B cell (primary cell): ENCODE measurements at regions not wholly inside any gene's neighbourhood (a gene's known extent, or its start where the extent isn't known, plus 50 kb on each side); places are given as distances from the start of the nearest gene placed in this dataset.

Experiments
- EZH2 ChIP-seq: IDR thresholded peaks from 2 replicates; pipeline ENCODE4 v1.6.1; 2012; ENCODE audit warnings: borderline replicate concordance, low read depth, mild to moderate bottlenecking, moderate library complexity, low read length; ENCODE audit not compliant: insufficient read depth, poor library complexity, severe bottlenecking
- TF ChIP-seq, protein P1 (sequence below): fragments of 200-600 bp; IDR thresholded peaks from one replicate; pipeline ENCODE4 v1.8.0; 2022; ENCODE audit warnings: antibody characterized with exemption, mild to moderate bottlenecking

DNA sequence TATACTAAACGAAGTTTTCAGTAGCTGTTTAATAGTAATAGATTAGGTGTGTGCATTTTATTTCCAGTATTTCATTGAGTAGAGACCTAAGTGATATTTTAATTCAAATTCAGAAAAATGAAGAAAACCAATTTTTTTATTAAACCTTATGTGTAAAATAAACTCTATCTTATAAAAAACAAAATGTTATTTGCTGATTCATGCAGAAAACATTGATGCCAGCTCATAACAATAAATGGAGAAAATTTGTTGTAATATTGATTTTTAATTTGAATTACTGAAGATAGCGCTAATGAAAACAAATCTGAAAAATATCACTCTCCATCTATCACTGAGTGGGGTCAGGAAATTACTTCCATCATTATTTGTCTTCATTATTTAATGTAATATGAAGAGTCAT is 1177.8 kb upstream of the SEMA6A start:
- TF ChIP-seq, protein P1, sequence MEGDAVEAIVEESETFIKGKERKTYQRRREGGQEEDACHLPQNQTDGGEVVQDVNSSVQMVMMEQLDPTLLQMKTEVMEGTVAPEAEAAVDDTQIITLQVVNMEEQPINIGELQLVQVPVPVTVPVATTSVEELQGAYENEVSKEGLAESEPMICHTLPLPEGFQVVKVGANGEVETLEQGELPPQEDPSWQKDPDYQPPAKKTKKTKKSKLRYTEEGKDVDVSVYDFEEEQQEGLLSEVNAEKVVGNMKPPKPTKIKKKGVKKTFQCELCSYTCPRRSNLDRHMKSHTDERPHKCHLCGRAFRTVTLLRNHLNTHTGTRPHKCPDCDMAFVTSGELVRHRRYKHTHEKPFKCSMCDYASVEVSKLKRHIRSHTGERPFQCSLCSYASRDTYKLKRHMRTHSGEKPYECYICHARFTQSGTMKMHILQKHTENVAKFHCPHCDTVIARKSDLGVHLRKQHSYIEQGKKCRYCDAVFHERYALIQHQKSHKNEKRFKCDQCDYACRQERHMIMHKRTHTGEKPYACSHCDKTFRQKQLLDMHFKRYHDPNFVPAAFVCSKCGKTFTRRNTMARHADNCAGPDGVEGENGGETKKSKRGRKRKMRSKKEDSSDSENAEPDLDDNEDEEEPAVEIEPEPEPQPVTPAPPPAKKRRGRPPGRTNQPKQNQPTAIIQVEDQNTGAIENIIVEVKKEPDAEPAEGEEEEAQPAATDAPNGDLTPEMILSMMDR, result no peak
- TF ChIP-seq EZH2, result no peak
